Astrocyte (in vitro differentiated cells and primary cell): ENCODE measurements at regions not wholly inside any gene's neighbourhood (a gene's known extent, or its start where the extent isn't known, plus 50 kb on each side); places are given as distances from the start of the nearest gene placed in this dataset.

ENCODE experiments used
- DNase-seq: peaks from one replicate; pipeline ENCODE4 v3.0.0-alpha.2; 2010; ENCODE audit warnings: low read depth
- FAIRE-seq: peaks from 2 replicates; lab custom pipeline; 2011; peaks lifted over from hg19 to GRCh38; lab: Jason Lieb, UNC
- H2AFZ ChIP-seq: 2 replicates; pipeline ENCODE4 v1.6.0; 2012; ENCODE audit warnings: low read depth, low read length, inconsistent platforms
- H3K27ac ChIP-seq: 2 replicates; pipeline ENCODE4 v1.5.1; 2011; ENCODE audit warnings: low read depth, low read length, inconsistent platforms
- H3K27me3 ChIP-seq: 2 replicates; pipeline ENCODE4 v1.6.0; 2011; ENCODE audit warnings: low read length, inconsistent platforms; ENCODE audit not compliant: insufficient read depth
- H3K36me3 ChIP-seq: 2 replicates; pipeline ENCODE4 v1.5.1; 2011; ENCODE audit warnings: low read length, inconsistent platforms; ENCODE audit not compliant: insufficient read depth
- H3K4me1 ChIP-seq: 2 replicates; pipeline ENCODE4 v1.5.1; 2011; ENCODE audit warnings: low read length, inconsistent platforms; ENCODE audit not compliant: insufficient read depth
- H3K4me2 ChIP-seq: 2 replicates; pipeline ENCODE4 v1.6.0; 2012; ENCODE audit warnings: low read length, inconsistent platforms
- H3K4me3 ChIP-seq: 2 replicates; pipeline ENCODE4 v1.5.1; 2011; ENCODE audit warnings: low read depth, mild to moderate bottlenecking, low read length, inconsistent platforms; ENCODE audit not compliant: insufficient read depth
- H3K79me2 ChIP-seq: 2 replicates; pipeline ENCODE4 v1.6.0; 2012; ENCODE audit warnings: mild to moderate bottlenecking, low read length, inconsistent platforms; ENCODE audit not compliant: insufficient read depth
- H3K9ac ChIP-seq: 2 replicates; pipeline ENCODE4 v1.6.0; 2012; ENCODE audit warnings: mild to moderate bottlenecking, low read length, inconsistent platforms
- H3K9me3 ChIP-seq: 2 replicates; pipeline ENCODE4 v1.5.1; 2012; ENCODE audit warnings: low read depth, mild to moderate bottlenecking, low read length, inconsistent platforms; ENCODE audit not compliant: insufficient read depth
- H4K20me1 ChIP-seq: 2 replicates; pipeline ENCODE4 v1.6.0; 2012; ENCODE audit warnings: low read length, inconsistent platforms; ENCODE audit not compliant: insufficient read depth
- H3K27ac Mint-ChIP-seq: one replicate; pipeline ENCODE4 v1.8.0; 2021; ENCODE audit warnings: mild to moderate bottlenecking, mixed read lengths; ENCODE audit not compliant: unreplicated experiment
- H3K27me3 Mint-ChIP-seq: one replicate; pipeline ENCODE4 v1.8.0; 2021; ENCODE audit warnings: low read depth, mixed read lengths; ENCODE audit not compliant: unreplicated experiment
- H3K36me3 Mint-ChIP-seq: one replicate; pipeline ENCODE4 v1.8.0; 2021; ENCODE audit warnings: low read depth, mixed read lengths; ENCODE audit not compliant: unreplicated experiment
- H3K4me1 Mint-ChIP-seq: one replicate; pipeline ENCODE4 v1.8.0; 2021; ENCODE audit warnings: low read depth, mixed read lengths; ENCODE audit not compliant: unreplicated experiment
- H3K4me3 Mint-ChIP-seq: one replicate; pipeline ENCODE4 v1.8.0; 2021; ENCODE audit warnings: mild to moderate bottlenecking, moderate library complexity, mixed read lengths; ENCODE audit not compliant: unreplicated experiment
- H3K9me3 Mint-ChIP-seq: one replicate; pipeline ENCODE4 v1.8.0; 2021; ENCODE audit warnings: mild to moderate bottlenecking, mixed read lengths; ENCODE audit not compliant: unreplicated experiment
- CTCF ChIP-seq: IDR thresholded peaks from 2 replicates; pipeline ENCODE4 v1.5.1; 2011; ENCODE audit warnings: low read depth, mild to moderate bottlenecking, inconsistent platforms, low read length, moderate library complexity; ENCODE audit not compliant: insufficient read depth
- EZH2 ChIP-seq: IDR thresholded peaks from 2 replicates; pipeline ENCODE4 v1.6.1; 2012; ENCODE audit warnings: mild to moderate bottlenecking, low read length, inconsistent platforms; ENCODE audit not compliant: insufficient read depth

GRCh38 chr1:182295697-182296096, 95.9 kb downstream of the GLUL start:
- H3K9me3 Mint-ChIP-seq = no peaks in the 10 kb centered on the region
- peaks cover 8% of the 10 kb centered on the region for H3K4me1 Mint-ChIP-seq
- Histone ChIP-seq H3K27me3 (no peaks in the 10 kb centered on the region), H3K36me3 (no peaks in the 10 kb centered on the region), H3K4me3 (no peak overlapping the region), H3K4me1 (no peaks in the 10 kb centered on the region), H2AFZ (no peak overlapping the region), H3K27ac (no peak overlapping the region), H3K4me2 (no peak overlapping the region), H3K9ac (no peak overlapping the region), H4K20me1 (no peaks in the 10 kb centered on the region), H3K79me2 (no peaks in the 10 kb centered on the region), H3K9me3 (no peaks in the 10 kb centered on the region)
- no peak overlapping the region for H3K27ac Mint-ChIP-seq
- no peaks in the 10 kb centered on the region for H3K36me3 Mint-ChIP-seq
- no peak for FAIRE-seq
- H3K27me3 Mint-ChIP-seq = peaks cover 4% of the 10 kb centered on the region
- no peak for DNase-seq
- TF ChIP-seq CTCF = no peak
- TF ChIP-seq EZH2 = no peak
- H3K4me3 Mint-ChIP-seq = no peak overlapping the region

- H3K9ac ChIP-seq = no peak overlapping the region
- H3K36me3 ChIP-seq = no peaks in the 10 kb centered on the region
- no peaks in the 10 kb centered on the region for H3K36me3 Mint-ChIP-seq
- TF ChIP-seq EZH2 (no peak), CTCF (no peak)
- peaks cover 16% of the 10 kb centered on the region for H3K4me1 ChIP-seq
- no peak overlapping the region for H3K27ac ChIP-seq
- H3K27me3 ChIP-seq = no peaks in the 10 kb centered on the region
- H3K4me2 ChIP-seq = no peak overlapping the region
- DNase-seq (no peak), FAIRE-seq (no peak)
- no peak overlapping the region for H3K27ac Mint-ChIP-seq
- no peak overlapping the region for H3K4me3 Mint-ChIP-seq
- H4K20me1 ChIP-seq = no peaks in the 10 kb centered on the region
- H3K9me3 ChIP-seq = no peaks in the 10 kb centered on the region
- H3K27me3 Mint-ChIP-seq = peaks cover 5% of the 10 kb centered on the region
- H2AFZ ChIP-seq = no peak overlapping the region
- no peaks in the 10 kb centered on the region for H3K9me3 Mint-ChIP-seq
- H3K4me1 Mint-ChIP-seq = peaks cover 11% of the 10 kb centered on the region
- no peaks in the 10 kb centered on the region for H3K79me2 ChIP-seq
- no peak overlapping the region for H3K4me3 ChIP-seq
Measured at GRCh38 chr1:182293119-182293589, 98.4 kb downstream of the GLUL start.

GRCh38 chr1:182292193-182292741, 99.3 kb downstream of the GLUL start:
- Mint-ChIP-seq H3K9me3 (no peaks in the 10 kb centered on the region), H3K27ac (no peak overlapping the region), H3K4me3 (no peak overlapping the region), H3K27me3 (peaks cover 5% of the 10 kb centered on the region), H3K4me1 (peaks cover 11% of the 10 kb centered on the region), H3K36me3 (no peaks in the 10 kb centered on the region)
- Histone ChIP-seq H3K9ac (no peak overlapping the region), H3K9me3 (no peaks in the 10 kb centered on the region), H3K4me2 (no peak overlapping the region), H2AFZ (no peak overlapping the region), H3K27me3 (no peaks in the 10 kb centered on the region), H4K20me1 (no peaks in the 10 kb centered on the region), H3K4me1 (peaks cover 16% of the 10 kb centered on the region), H3K36me3 (no peaks in the 10 kb centered on the region), H3K27ac (no peak overlapping the region), H3K79me2 (no peaks in the 10 kb centered on the region), H3K4me3 (no peak overlapping the region)
- no peak for DNase-seq
- TF ChIP-seq EZH2 = no peak
- no peak for TF ChIP-seq CTCF
- no peak for FAIRE-seq
